Smooth muscle cell (in vitro differentiated cells): ENCODE measurements at regions not wholly inside any gene's neighbourhood (a gene's known extent, or its start where the extent isn't known, plus 50 kb on each side); places are given as distances from the start of the nearest gene placed in this dataset.
A peak's percentile ranks its signal among the peaks of the same experiment; 100 is the strongest.

ENCODE experiments used
- DNase-seq: peaks from one replicate; lab custom pipeline; 2025; ENCODE audit not compliant: unreplicated experiment; lab: John Stamatoyannopoulos, UW
- H2AFZ ChIP-seq: fragments of 200-600 bp; sonication (generic); 2 replicates; pipeline ENCODE4 v1.6.0; 2016; ENCODE audit warnings: antibody characterized with exemption, low read depth, mild to moderate bottlenecking
- H3F3A ChIP-seq: fragments of 200-600 bp; sonication (generic); 2 replicates; pipeline ENCODE4 v1.6.0; 2017; ENCODE audit warnings: antibody characterized with exemption, low read depth
- H3K27ac ChIP-seq: fragments of 200-600 bp; sonication (generic); 2 replicates; pipeline ENCODE4 v1.5.1; 2016; ENCODE audit warnings: low read depth, mild to moderate bottlenecking
- H3K27me3 ChIP-seq: fragments of 200-600 bp; sonication (generic); 2 replicates; pipeline ENCODE4 v1.6.1; 2016; ENCODE audit warnings: low read depth, mild to moderate bottlenecking
- H3K36me3 ChIP-seq: fragments of 200-600 bp; sonication (generic); 2 replicates; pipeline ENCODE4 v1.5.1; 2016; ENCODE audit warnings: low read depth
- H3K4me1 ChIP-seq: fragments of 200-600 bp; sonication (generic); 2 replicates; pipeline ENCODE4 v1.5.1; 2016; ENCODE audit warnings: low read depth
- H3K4me2 ChIP-seq: fragments of 200-600 bp; sonication (generic); 2 replicates; pipeline ENCODE4 v1.6.0; 2016; ENCODE audit warnings: mild to moderate bottlenecking
- H3K4me3 ChIP-seq: fragments of 200-600 bp; sonication (generic); 2 replicates; pipeline ENCODE4 v1.5.1; 2016; ENCODE audit warnings: mild to moderate bottlenecking
- H3K79me2 ChIP-seq: fragments of 200-600 bp; sonication (generic); 2 replicates; pipeline ENCODE4 v1.6.0; 2016; ENCODE audit warnings: low read depth, mild to moderate bottlenecking
- H3K9ac ChIP-seq: fragments of 200-600 bp; sonication (generic); 2 replicates; pipeline ENCODE4 v1.6.0; 2016; ENCODE audit warnings: low read depth
- H3K9me3 ChIP-seq: fragments of 200-600 bp; sonication (generic); replicated peaks from 2 replicates; pipeline ENCODE4 v1.5.1; 2016; ENCODE audit warnings: low read depth
- H4K20me1 ChIP-seq: fragments of 200-600 bp; sonication (generic); 2 replicates; pipeline ENCODE4 v1.6.0; 2016; ENCODE audit warnings: low read depth
- CTCF ChIP-seq: fragments of 200-600 bp; sonication (generic); IDR thresholded peaks from 2 replicates; pipeline ENCODE4 v1.5.1; 2017; ENCODE audit warnings: borderline replicate concordance, mild to moderate bottlenecking, antibody characterized with exemption; ENCODE audit not compliant: insufficient read depth, poor library complexity, severe bottlenecking
- WGBS: methylation state at CpG from one replicate; pipeline ENCODE4 v1.1.7; 2016; ENCODE audit warnings: low lambda C conversion rate; 5-methylcytosine and 5-hydroxymethylcytosine counted together

GRCh38 chr2:120545521-120546047, 190.1 kb upstream of the GLI2 start:
- 20% methylated on average over 8 of the region's 8 CpGs for WGBS
- Histone ChIP-seq H2AFZ (no peak overlapping the region), H3K36me3 (no peaks in the 10 kb centered on the region), H3K4me2 (peak overlapping the region; percentile 63), H3K9ac (peak overlapping the region; percentile 18), H3K27me3 (no peaks in the 10 kb centered on the region), H4K20me1 (no peaks in the 10 kb centered on the region), H3K79me2 (no peaks in the 10 kb centered on the region), H3K27ac (peak overlapping the region; percentile 84), H3K9me3 (no peaks in the 10 kb centered on the region), H3K4me3 (no peak overlapping the region), H3F3A (peaks cover 10% of the 10 kb centered on the region), H3K4me1 (no peaks in the 10 kb centered on the region)
- no peak for TF ChIP-seq CTCF
- DNase-seq: no peak

GRCh38 chr2:120546048-120546864, 189.4 kb upstream of the GLI2 start:
- WGBS: 10% methylated on average over 27 of the region's 27 CpGs
- H3K9ac ChIP-seq: peak overlapping the region; percentile 55

GRCh38 chr2:120546865-120547390, 188.7 kb upstream of the GLI2 start:
- Histone ChIP-seq H3K27ac (peak overlapping the region; percentile 84), H2AFZ (no peak overlapping the region), H3K9me3 (no peaks in the 10 kb centered on the region), H3K79me2 (no peaks in the 10 kb centered on the region), H4K20me1 (no peaks in the 10 kb centered on the region), H3K27me3 (no peaks in the 10 kb centered on the region), H3K4me1 (no peaks in the 10 kb centered on the region), H3K4me3 (no peak overlapping the region), H3F3A (peaks cover 16% of the 10 kb centered on the region), H3K36me3 (no peaks in the 10 kb centered on the region), H3K9ac (peak overlapping the region; percentile 55), H3K4me2 (peak overlapping the region; percentile 63)
- 91% methylated on average over 7 of the region's 7 CpGs for whole genome bisulfite sequencing
- DNase-seq: no peak
- TF ChIP-seq CTCF: no peak

More at GRCh38 chr2:120546048-120546864, 189.4 kb upstream of the GLI2 start:
- H4K20me1 ChIP-seq: no peaks in the 10 kb centered on the region
- no peaks in the 10 kb centered on the region for H3K4me1 ChIP-seq
- no peaks in the 10 kb centered on the region for H3K79me2 ChIP-seq
- H3K36me3 ChIP-seq: no peaks in the 10 kb centered on the region
- peak; percentile 36 for DNase-seq
- no peak overlapping the region for H2AFZ ChIP-seq
- peak overlapping the region; percentile 84 for H3K27ac ChIP-seq
- H3K4me2 ChIP-seq: peak overlapping the region; percentile 63
- no peaks in the 10 kb centered on the region for H3K27me3 ChIP-seq
- no peak overlapping the region for H3K4me3 ChIP-seq
- H3F3A ChIP-seq: peaks cover 10% of the 10 kb centered on the region
- no peak for TF ChIP-seq CTCF
- H3K9me3 ChIP-seq: no peaks in the 10 kb centered on the region
